Fibroblast of lung (primary cell): ENCODE measurements at regions not wholly inside any gene's neighbourhood (a gene's known extent, or its start where the extent isn't known, plus 50 kb on each side); places are given as distances from the start of the nearest gene placed in this dataset.

ENCODE experiments used
- EZH2 ChIP-seq: IDR thresholded peaks from 2 replicates; pipeline ENCODE4 v1.5.1; 2012; ENCODE audit warnings: low read length, control low read depth, mild to moderate bottlenecking; ENCODE audit errors: missing control alignments
- TF ChIP-seq, protein P1 (sequence below), 2 donors: IDR thresholded peaks in 1 of 2; conservative IDR thresholded peaks in 1 of 2; 1 replicate in 1 of 2; 2 replicates in 1 of 2; pipeline ENCODE4 v1.5.1; 2011 to 2012; ENCODE audit warnings: low read length in 2 of 2, control low read depth in 1 of 2, inconsistent platforms in 1 of 2, low read depth in 1 of 2, mild to moderate bottlenecking in 1 of 2

DNA sequence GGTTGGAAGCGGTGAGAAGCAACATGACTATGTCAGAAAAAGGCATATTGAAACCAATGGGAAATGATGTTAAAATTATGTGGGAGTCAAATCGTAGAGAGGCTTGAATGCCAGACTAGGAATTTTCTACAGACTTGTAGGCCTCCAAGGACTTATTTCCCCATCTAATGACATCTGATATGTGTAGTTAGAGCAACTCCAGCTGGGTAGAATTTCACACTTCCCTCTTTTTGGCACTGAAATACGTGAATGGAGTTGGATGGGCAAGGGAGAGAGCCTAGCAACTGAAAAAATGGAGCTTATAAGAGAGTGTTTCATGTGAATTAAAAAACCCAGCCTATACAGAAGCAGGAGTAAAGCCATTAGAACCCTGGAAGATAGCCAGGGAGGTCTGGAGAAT lies 304.2 kb downstream of the INSC start:
- no peak for TF ChIP-seq EZH2
- TF ChIP-seq, protein P1, sequence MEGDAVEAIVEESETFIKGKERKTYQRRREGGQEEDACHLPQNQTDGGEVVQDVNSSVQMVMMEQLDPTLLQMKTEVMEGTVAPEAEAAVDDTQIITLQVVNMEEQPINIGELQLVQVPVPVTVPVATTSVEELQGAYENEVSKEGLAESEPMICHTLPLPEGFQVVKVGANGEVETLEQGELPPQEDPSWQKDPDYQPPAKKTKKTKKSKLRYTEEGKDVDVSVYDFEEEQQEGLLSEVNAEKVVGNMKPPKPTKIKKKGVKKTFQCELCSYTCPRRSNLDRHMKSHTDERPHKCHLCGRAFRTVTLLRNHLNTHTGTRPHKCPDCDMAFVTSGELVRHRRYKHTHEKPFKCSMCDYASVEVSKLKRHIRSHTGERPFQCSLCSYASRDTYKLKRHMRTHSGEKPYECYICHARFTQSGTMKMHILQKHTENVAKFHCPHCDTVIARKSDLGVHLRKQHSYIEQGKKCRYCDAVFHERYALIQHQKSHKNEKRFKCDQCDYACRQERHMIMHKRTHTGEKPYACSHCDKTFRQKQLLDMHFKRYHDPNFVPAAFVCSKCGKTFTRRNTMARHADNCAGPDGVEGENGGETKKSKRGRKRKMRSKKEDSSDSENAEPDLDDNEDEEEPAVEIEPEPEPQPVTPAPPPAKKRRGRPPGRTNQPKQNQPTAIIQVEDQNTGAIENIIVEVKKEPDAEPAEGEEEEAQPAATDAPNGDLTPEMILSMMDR (conservative IDR thresholded peaks at IDR 0.05 in 1 of 2, IDR thresholded peaks at IDR 0.05 in 1 of 2; ENCODE audit: low read depth in 1 of 2, low read length in 2 of 2): no peak
